ENCODE measurements at regions not wholly inside any gene's neighbourhood (a gene's known extent, or its start where the extent isn't known, plus 50 kb on each side); places are given as distances from the start of the nearest gene placed in this dataset.

GRCh38 chr17:15096511-15096910, 168.6 kb downstream of the PMP22 start:
- no peak overlapping the region for H3K23ac ChIP-seq (ENCODE audit: low read length in 2 of 2)
- no peak overlapping the region for H3K4me2 ChIP-seq (ENCODE audit: low read length, poor library complexity, severe bottlenecking)
- H3K9me3 ChIP-seq (ENCODE audit: control insufficient read depth, low read length), result no peaks in the 10 kb centered on the region
- H4K91ac ChIP-seq (ENCODE audit: low read length), result no peak overlapping the region
- no peaks in the 10 kb centered on the region for H3K36me3 ChIP-seq (ENCODE audit: control insufficient read depth in 1 of 2, insufficient read depth in 2 of 2, low read depth in 1 of 2, low read length in 2 of 2)
- H2BK15ac ChIP-seq (ENCODE audit: low read depth, poor library complexity, severe bottlenecking), result no peak overlapping the region
- no peak overlapping the region for H4K8ac ChIP-seq (ENCODE audit: low read length)
- H2BK5ac ChIP-seq (ENCODE audit: low read depth, low read length, poor library complexity, severe bottlenecking), result no peak overlapping the region
- no peak overlapping the region for H2BK12ac ChIP-seq (ENCODE audit: low read length in 2 of 2)
- no peak for DNase-seq
- no peak overlapping the region for H3K4ac ChIP-seq (ENCODE audit: low read depth in 1 of 2, low read length in 2 of 2)
- no peak overlapping the region for H3K4me3 ChIP-seq (ENCODE audit: insufficient read depth in 1 of 2, low read depth in 1 of 2, low read length in 2 of 2)
- H3K27ac ChIP-seq (ENCODE audit: low read length, poor library complexity, severe bottlenecking), result no peak overlapping the region
- no peak overlapping the region for H3K9ac ChIP-seq (ENCODE audit: low read length)
- no peak overlapping the region for H3K18ac ChIP-seq (ENCODE audit: low read depth in 1 of 2, low read length in 2 of 2)
- H2AK5ac ChIP-seq (ENCODE audit: low read length, severe bottlenecking), result no peak overlapping the region
- no peaks in the 10 kb centered on the region for H3K4me1 ChIP-seq (ENCODE audit: control insufficient read depth, insufficient read depth, low read depth, low read length)
- WGBS, result 77% methylated on average over 2 of the region's 4 CpGs
- H2BK120ac ChIP-seq (ENCODE audit: low read depth, low read length), result no peak overlapping the region
- peaks cover 9 to 11% of the 10 kb centered on the region in 2 experiments for H3K27me3 ChIP-seq (ENCODE audit: control insufficient read depth in 1 of 2, insufficient read depth in 1 of 2, low read length in 2 of 2)
- no peak overlapping the region for H3K14ac ChIP-seq (ENCODE audit: low read length in 2 of 2)
- H2AFZ ChIP-seq (ENCODE audit: low read depth, low read length), result no peak overlapping the region
- H3K79me1 ChIP-seq (replicated peaks; ENCODE audit: low read length, poor library complexity, severe bottlenecking), result no peaks in the 10 kb centered on the region

- no peak overlapping the region for H3K23ac ChIP-seq (ENCODE audit: low read length in 2 of 2)
- H3K27me3 ChIP-seq (ENCODE audit: control insufficient read depth in 1 of 2, insufficient read depth in 1 of 2, low read length in 2 of 2), result peaks cover 4 to 11% of the 10 kb centered on the region in 2 experiments
- H2AK5ac ChIP-seq (ENCODE audit: low read length, severe bottlenecking), result no peak overlapping the region
- WGBS, result no CpG with 5 or more reads among the region's 2 CpGs
- no peak overlapping the region for H3K14ac ChIP-seq (ENCODE audit: low read length in 2 of 2)
- no peak overlapping the region for H3K4me3 ChIP-seq (ENCODE audit: insufficient read depth in 1 of 2, low read depth in 1 of 2, low read length in 2 of 2)
- no peak for DNase-seq
- no peak overlapping the region for H2BK120ac ChIP-seq (ENCODE audit: low read depth, low read length)
- H2BK15ac ChIP-seq (ENCODE audit: low read depth, poor library complexity, severe bottlenecking), result no peak overlapping the region
- H3K18ac ChIP-seq (ENCODE audit: low read depth in 1 of 2, low read length in 2 of 2), result no peak overlapping the region
- H3K36me3 ChIP-seq (ENCODE audit: control insufficient read depth in 1 of 2, insufficient read depth in 2 of 2, low read depth in 1 of 2, low read length in 2 of 2), result no peaks in the 10 kb centered on the region
- H3K4me2 ChIP-seq (ENCODE audit: low read length, poor library complexity, severe bottlenecking), result no peak overlapping the region
- H4K91ac ChIP-seq (ENCODE audit: low read length), result no peak overlapping the region
- H2BK12ac ChIP-seq (ENCODE audit: low read length in 2 of 2), result no peak overlapping the region
- H3K4ac ChIP-seq (ENCODE audit: low read depth in 1 of 2, low read length in 2 of 2), result no peak overlapping the region
- no peaks in the 10 kb centered on the region for H3K9me3 ChIP-seq (ENCODE audit: control insufficient read depth, low read length)
- no peaks in the 10 kb centered on the region for H3K79me1 ChIP-seq (replicated peaks; ENCODE audit: low read length, poor library complexity, severe bottlenecking)
- H3K9ac ChIP-seq (ENCODE audit: low read length), result no peak overlapping the region
- no peak overlapping the region for H3K27ac ChIP-seq (ENCODE audit: low read length, poor library complexity, severe bottlenecking)
- no peak overlapping the region for H2BK5ac ChIP-seq (ENCODE audit: low read depth, low read length, poor library complexity, severe bottlenecking)
- no peak overlapping the region for H4K8ac ChIP-seq (ENCODE audit: low read length)
- H3K4me1 ChIP-seq (ENCODE audit: control insufficient read depth, insufficient read depth, low read depth, low read length), result no peaks in the 10 kb centered on the region
- H2AFZ ChIP-seq (ENCODE audit: low read depth, low read length), result no peak overlapping the region
Measured at GRCh38 chr17:15095935-15096334, 169.2 kb downstream of the PMP22 start.

GRCh38 chr17:15092762-15093161, 172.4 kb downstream of the PMP22 start:
- WGBS, result 81% methylated on average over 7 of the region's 7 CpGs
- H3K4me1 ChIP-seq (ENCODE audit: control insufficient read depth, insufficient read depth, low read depth, low read length), result no peaks in the 10 kb centered on the region
- no peak overlapping the region for H2BK120ac ChIP-seq (ENCODE audit: low read depth, low read length)

GRCh38 chr17:15092261-15092660, 172.9 kb downstream of the PMP22 start:
- Histone ChIP-seq H2AK5ac (ENCODE audit: low read length, severe bottlenecking) (no peak overlapping the region), H4K91ac (ENCODE audit: low read length) (no peak overlapping the region), H3K4me3 (ENCODE audit: insufficient read depth in 1 of 2, low read depth in 1 of 2, low read length in 2 of 2) (no peak overlapping the region), H2BK12ac (ENCODE audit: low read length in 2 of 2) (no peak overlapping the region), H4K8ac (ENCODE audit: low read length) (no peak overlapping the region), H2BK15ac (ENCODE audit: low read depth, poor library complexity, severe bottlenecking) (no peak overlapping the region), H2AFZ (ENCODE audit: low read depth, low read length) (no peak overlapping the region), H3K18ac (ENCODE audit: low read depth in 1 of 2, low read length in 2 of 2) (no peak overlapping the region), H3K4me1 (ENCODE audit: control insufficient read depth, insufficient read depth, low read depth, low read length) (no peaks in the 10 kb centered on the region), H2BK120ac (ENCODE audit: low read depth, low read length) (no peak overlapping the region), H3K27me3 (ENCODE audit: control insufficient read depth in 1 of 2, insufficient read depth in 1 of 2, low read length in 2 of 2) (peaks cover 0 to 3% of the 10 kb centered on the region in 2 experiments), H3K4me2 (ENCODE audit: low read length, poor library complexity, severe bottlenecking) (no peak overlapping the region), H3K27ac (ENCODE audit: low read length, poor library complexity, severe bottlenecking) (no peak overlapping the region), H3K79me1 (replicated peaks; ENCODE audit: low read length, poor library complexity, severe bottlenecking) (no peaks in the 10 kb centered on the region), H3K4ac (ENCODE audit: low read depth in 1 of 2, low read length in 2 of 2) (no peak overlapping the region), H3K14ac (ENCODE audit: low read length in 2 of 2) (no peak overlapping the region), H3K9me3 (ENCODE audit: control insufficient read depth, low read length) (no peaks in the 10 kb centered on the region), H3K36me3 (ENCODE audit: control insufficient read depth in 1 of 2, insufficient read depth in 2 of 2, low read depth in 1 of 2, low read length in 2 of 2) (no peaks in the 10 kb centered on the region), H3K23ac (ENCODE audit: low read length in 2 of 2) (no peak overlapping the region), H2BK5ac (ENCODE audit: low read depth, low read length, poor library complexity, severe bottlenecking) (no peak overlapping the region), H3K9ac (ENCODE audit: low read length) (no peak overlapping the region)
- DNase-seq, result no peak
- 100% methylated on average over 2 of the region's 2 CpGs for WGBS

More at GRCh38 chr17:15092762-15093161, 172.4 kb downstream of the PMP22 start:
- Histone ChIP-seq H2AFZ (ENCODE audit: low read depth, low read length) (no peak overlapping the region), H2BK5ac (ENCODE audit: low read depth, low read length, poor library complexity, severe bottlenecking) (no peak overlapping the region), H3K9me3 (ENCODE audit: control insufficient read depth, low read length) (no peaks in the 10 kb centered on the region), H3K9ac (ENCODE audit: low read length) (no peak overlapping the region), H3K14ac (ENCODE audit: low read length in 2 of 2) (no peak overlapping the region), H3K4ac (ENCODE audit: low read depth in 1 of 2, low read length in 2 of 2) (no peak overlapping the region), H3K4me2 (ENCODE audit: low read length, poor library complexity, severe bottlenecking) (no peak overlapping the region), H3K18ac (ENCODE audit: low read depth in 1 of 2, low read length in 2 of 2) (no peak overlapping the region), H3K27me3 (ENCODE audit: control insufficient read depth in 1 of 2, insufficient read depth in 1 of 2, low read length in 2 of 2) (peaks cover 0 to 3% of the 10 kb centered on the region in 2 experiments), H2AK5ac (ENCODE audit: low read length, severe bottlenecking) (no peak overlapping the region), H3K27ac (ENCODE audit: low read length, poor library complexity, severe bottlenecking) (no peak overlapping the region), H3K4me3 (ENCODE audit: insufficient read depth in 1 of 2, low read depth in 1 of 2, low read length in 2 of 2) (no peak overlapping the region), H2BK15ac (ENCODE audit: low read depth, poor library complexity, severe bottlenecking) (no peak overlapping the region), H3K36me3 (ENCODE audit: control insufficient read depth in 1 of 2, insufficient read depth in 2 of 2, low read depth in 1 of 2, low read length in 2 of 2) (no peaks in the 10 kb centered on the region), H3K23ac (ENCODE audit: low read length in 2 of 2) (no peak overlapping the region), H4K8ac (ENCODE audit: low read length) (no peak overlapping the region), H2BK12ac (ENCODE audit: low read length in 2 of 2) (no peak overlapping the region), H4K91ac (ENCODE audit: low read length) (no peak overlapping the region), H3K79me1 (replicated peaks; ENCODE audit: low read length, poor library complexity, severe bottlenecking) (no peaks in the 10 kb centered on the region)
- DNase-seq, result no peak
